GM12872 (cell line): ENCODE measurements at regions not wholly inside any gene's neighbourhood (a gene's known extent, or its start where the extent isn't known, plus 50 kb on each side); places are given as distances from the start of the nearest gene placed in this dataset.

ENCODE experiments used
- TF ChIP-seq, protein P1 (sequence below): IDR thresholded peaks from 3 replicates; pipeline ENCODE4 v1.5.1; 2011; ENCODE audit warnings: low read depth, mild to moderate bottlenecking, low read length, moderate library complexity; ENCODE audit not compliant: insufficient read depth

DNA sequence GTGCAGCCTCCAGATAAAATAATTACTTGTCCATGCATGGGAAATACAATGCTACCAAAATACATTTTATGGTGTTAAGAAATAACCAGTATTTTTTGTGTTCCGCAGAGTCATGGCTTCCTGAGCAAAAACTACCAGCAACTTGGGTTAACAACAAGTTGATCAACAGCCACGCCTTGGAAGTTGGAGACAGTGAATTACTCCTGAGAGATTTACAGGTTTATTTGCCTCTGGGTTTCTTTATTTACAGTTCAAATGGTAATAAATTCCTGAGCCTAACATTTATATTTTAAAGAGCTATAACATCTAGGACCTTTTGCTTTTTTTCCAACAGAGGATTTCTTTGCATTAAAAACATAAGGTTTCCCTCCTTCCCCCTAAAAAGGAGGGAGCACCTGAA lies 194.0 kb downstream of the IPO8 start:
- TF ChIP-seq, protein P1, sequence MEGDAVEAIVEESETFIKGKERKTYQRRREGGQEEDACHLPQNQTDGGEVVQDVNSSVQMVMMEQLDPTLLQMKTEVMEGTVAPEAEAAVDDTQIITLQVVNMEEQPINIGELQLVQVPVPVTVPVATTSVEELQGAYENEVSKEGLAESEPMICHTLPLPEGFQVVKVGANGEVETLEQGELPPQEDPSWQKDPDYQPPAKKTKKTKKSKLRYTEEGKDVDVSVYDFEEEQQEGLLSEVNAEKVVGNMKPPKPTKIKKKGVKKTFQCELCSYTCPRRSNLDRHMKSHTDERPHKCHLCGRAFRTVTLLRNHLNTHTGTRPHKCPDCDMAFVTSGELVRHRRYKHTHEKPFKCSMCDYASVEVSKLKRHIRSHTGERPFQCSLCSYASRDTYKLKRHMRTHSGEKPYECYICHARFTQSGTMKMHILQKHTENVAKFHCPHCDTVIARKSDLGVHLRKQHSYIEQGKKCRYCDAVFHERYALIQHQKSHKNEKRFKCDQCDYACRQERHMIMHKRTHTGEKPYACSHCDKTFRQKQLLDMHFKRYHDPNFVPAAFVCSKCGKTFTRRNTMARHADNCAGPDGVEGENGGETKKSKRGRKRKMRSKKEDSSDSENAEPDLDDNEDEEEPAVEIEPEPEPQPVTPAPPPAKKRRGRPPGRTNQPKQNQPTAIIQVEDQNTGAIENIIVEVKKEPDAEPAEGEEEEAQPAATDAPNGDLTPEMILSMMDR, result no peak

DNA sequence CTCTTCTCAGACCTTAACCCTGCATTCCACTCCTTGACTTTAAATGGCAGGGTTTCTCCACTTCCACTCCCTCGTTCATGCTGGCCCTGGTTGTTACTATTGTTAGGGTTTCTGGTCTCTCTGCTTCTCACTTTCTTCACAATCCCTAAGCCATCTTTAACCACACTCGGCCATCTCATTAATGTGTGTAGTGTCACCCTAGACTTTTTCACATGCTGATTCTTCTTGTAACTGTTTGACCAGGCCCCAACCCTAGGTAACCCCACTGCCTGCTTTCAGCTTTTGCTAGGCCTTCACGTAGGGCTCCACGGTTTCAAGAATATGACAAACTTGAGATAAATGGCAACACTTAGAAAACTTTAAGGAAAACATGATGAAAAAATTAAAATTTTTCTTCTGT lies 195.1 kb downstream of the IPO8 start:
- TF ChIP-seq, protein P1, result no peak

DNA sequence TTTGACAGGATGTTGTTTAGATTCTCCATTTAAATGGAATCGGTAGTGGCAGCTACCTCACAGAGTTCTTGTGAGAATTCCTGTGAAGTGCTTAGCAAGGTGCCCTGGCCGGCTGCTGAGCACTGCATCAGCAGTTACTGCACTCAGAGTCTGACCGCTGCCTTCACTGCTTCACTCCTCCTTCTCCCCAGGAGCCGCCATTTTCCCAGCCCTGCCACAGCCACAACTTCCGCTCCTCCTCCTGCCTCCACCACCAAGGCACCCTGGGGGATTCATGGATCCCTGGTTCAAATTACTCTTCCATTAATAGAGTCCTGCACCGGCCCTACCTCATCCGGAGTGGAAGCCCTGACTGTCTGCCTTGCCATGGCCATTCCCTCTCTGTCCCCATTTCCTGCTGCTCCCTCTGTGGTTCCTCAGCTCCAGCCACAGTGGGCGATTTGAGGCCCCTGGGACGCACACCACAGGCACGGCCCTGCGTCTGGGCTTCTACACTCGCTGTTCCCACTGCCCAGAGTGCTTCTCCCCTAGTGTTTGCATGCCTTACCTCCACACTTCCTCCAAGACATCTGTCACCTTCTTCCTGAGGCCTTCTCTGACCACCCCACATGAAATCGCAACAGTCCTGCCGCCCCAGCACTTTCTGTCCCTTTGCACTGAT lies 210.3 kb downstream of the IPO8 start:
- TF ChIP-seq, protein P1, result no peak

DNA sequence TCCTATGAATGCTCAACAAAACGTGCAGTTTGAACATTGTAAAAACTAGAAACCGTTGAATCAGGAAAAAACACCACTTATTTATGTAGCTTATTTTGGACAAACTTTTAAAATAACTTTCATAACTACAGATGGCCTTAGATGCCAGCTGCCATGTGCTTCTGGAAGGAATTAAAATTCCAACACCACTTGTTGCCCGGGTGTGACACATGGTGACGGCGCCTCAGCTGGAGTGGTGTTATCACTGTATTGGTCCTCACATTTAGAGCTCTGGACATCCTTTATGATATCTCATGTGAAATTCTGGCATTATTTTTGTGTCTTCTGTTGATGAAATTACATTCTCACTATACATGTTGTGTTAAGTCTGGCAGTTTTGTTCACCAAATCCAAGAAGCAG lies 211.0 kb downstream of the IPO8 start:
- TF ChIP-seq, protein P1, result no peak

DNA sequence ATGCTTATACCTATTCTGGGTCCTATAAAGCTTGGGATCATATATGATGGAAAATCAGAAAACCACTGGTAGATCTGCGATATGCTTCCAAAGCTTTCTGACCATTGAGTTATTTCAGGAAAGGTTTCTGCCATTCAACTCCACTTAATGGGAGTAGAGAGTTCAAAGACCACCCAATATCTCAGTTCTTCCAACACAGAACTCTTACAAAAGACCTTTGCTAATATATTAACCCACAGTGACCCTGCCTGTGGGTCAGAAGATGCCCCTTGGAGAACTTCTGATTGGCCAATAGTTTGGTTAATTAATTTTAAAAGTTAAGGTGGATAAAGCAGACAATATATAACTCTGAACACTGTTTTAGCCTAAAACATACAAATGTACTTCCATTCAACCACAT lies 213.0 kb downstream of the IPO8 start:
- TF ChIP-seq, protein P1, result no peak

DNA sequence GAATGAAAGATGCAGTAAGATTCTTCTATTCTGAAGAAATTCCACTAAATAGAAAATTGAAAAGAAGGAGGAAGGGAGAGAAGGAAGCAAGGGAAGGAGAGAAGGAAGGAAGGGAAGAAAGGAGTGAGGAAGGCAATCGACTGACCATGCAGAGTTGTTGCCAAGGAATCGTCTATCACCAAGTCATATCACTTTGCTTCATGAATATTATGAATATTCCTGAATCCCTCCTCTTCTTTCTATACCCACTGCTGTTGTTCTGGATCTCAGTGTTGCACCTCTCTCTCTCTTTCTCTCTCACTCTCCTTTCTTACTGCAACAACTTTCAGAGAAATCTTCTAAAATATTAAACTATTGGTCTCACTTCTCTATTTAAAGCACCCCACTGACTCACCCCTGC lies 222.4 kb downstream of the IPO8 start:
- TF ChIP-seq, protein P1, result no peak

DNA sequence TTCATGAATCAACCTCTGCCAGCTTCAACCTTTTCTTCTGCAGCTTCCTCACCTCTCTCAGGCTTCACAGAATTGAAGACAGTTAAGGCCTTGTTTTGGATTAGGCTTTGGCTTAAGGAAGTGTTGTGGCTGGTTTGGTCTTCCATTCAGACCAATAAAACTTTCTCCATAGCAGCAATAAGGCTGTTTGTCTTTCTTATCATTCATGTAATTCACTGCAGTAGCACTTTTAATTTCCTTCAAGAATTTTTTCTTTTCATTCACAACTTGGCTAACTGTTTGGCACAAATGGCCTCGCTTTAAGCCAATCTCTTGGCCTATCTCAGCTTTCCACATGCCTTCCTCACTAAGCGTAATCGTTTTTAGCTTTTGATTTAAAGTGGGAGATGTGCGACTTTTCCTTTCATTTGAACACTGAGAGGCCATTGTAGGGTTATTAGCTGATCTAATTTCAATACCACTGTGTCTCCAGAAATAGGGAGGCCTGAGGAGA lies 229.5 kb downstream of the IPO8 start:
- TF ChIP-seq, protein P1, result no peak
